Brain microvascular endothelial cell (primary cell): ENCODE measurements at regions not wholly inside any gene's neighbourhood (a gene's known extent, or its start where the extent isn't known, plus 50 kb on each side); places are given as distances from the start of the nearest gene placed in this dataset.
"Not testable (repeated sequence)": the region's sequence is repeated elsewhere in the genome, so short reads cannot be mapped to it uniquely, and the experiment has no call there.

ENCODE experiments used
- DNase-seq: peaks from one replicate; pipeline ENCODE4 v3.0.0-alpha.2; 2020
- H3K27ac ChIP-seq: fragments of 250-450 bp; sonication (Bioruptor Pico); 2 replicates; pipeline ENCODE4 v1.5.1; 2020; ENCODE audit warnings: mild to moderate bottlenecking, moderate library complexity
- H3K27me3 ChIP-seq: fragments of 250-450 bp; sonication (Bioruptor Pico); replicated peaks from 2 replicates; pipeline ENCODE4 v1.5.1; 2020; ENCODE audit warnings: mild to moderate bottlenecking
- H3K36me3 ChIP-seq: fragments of 250-450 bp; sonication (Bioruptor Pico); replicated peaks from 2 replicates; pipeline ENCODE4 v1.5.1; 2020; ENCODE audit warnings: mild to moderate bottlenecking
- H3K4me3 ChIP-seq: 2 replicates; pipeline ENCODE4 v1.5.1; 2011; ENCODE audit warnings: low read depth, mild to moderate bottlenecking, control low read depth, low read length, moderate library complexity
- CTCF ChIP-seq: IDR thresholded peaks from 2 replicates; pipeline ENCODE4 v1.5.1; 2011; ENCODE audit warnings: low read depth, mild to moderate bottlenecking, moderate library complexity, low read length, control low read depth, inconsistent platforms; ENCODE audit errors: missing control alignments
- in situ Hi-C: cut with HindIII; loops from 2 replicates; pipeline ENCODE4 v1.10.0; 2017; ENCODE audit warnings: low sequenced_read_pairs, low pct_ligation_motif_present

GRCh38 chr2:215535741-215536140 is 99.9 kb upstream of the FN1 start:
- DNase-seq = no peak
- in situ Hi-C loops = no loop called here
- H3K27me3 ChIP-seq = no peaks in the 10 kb centered on the region
- H3K4me3 ChIP-seq = no peak overlapping the region
- H3K36me3 ChIP-seq = no peaks in the 10 kb centered on the region
- no peak for TF ChIP-seq CTCF
- H3K27ac ChIP-seq = peak overlapping the region; percentile 93

GRCh38 chr2:215535125-215535668 is 99.3 kb upstream of the FN1 start:
- in situ Hi-C loops = no loop called here
- H3K4me3 ChIP-seq = no peak overlapping the region

GRCh38 chr2:215533716-215534115 is 97.8 kb upstream of the FN1 start:
- H3K27me3 ChIP-seq, H3K4me3 ChIP-seq, in situ Hi-C loops, DNase-seq, H3K27ac ChIP-seq, H3K36me3 ChIP-seq: not testable (repeated sequence)

More at GRCh38 chr2:215535125-215535668, 99.3 kb upstream of the FN1 start:
- Histone ChIP-seq H3K36me3 (no peaks in the 10 kb centered on the region), H3K27me3 (no peaks in the 10 kb centered on the region), H3K27ac (peak overlapping the region; percentile 93)
- DNase-seq = no peak
- TF ChIP-seq CTCF = no peak

- H3K27me3 ChIP-seq = no peaks in the 10 kb centered on the region
- no peaks in the 10 kb centered on the region for H3K36me3 ChIP-seq
- no peak for DNase-seq
- peak overlapping the region; percentile 98 for H3K27ac ChIP-seq
- in situ Hi-C loops = no loop called here
- no peak overlapping the region for H3K4me3 ChIP-seq
- no peak for TF ChIP-seq CTCF
Measured at GRCh38 chr2:215532844-215533243, 97.0 kb upstream of the FN1 start.

GRCh38 chr2:215531284-215531683 is 95.4 kb upstream of the FN1 start:
- DNase-seq = peak; percentile 88

More at GRCh38 chr2:215531284-215531683, 95.4 kb upstream of the FN1 start:
- no peak overlapping the region for H3K4me3 ChIP-seq
- H3K27ac ChIP-seq = peak overlapping the region; percentile 98
- H3K36me3 ChIP-seq = no peaks in the 10 kb centered on the region
- H3K27me3 ChIP-seq = no peaks in the 10 kb centered on the region
- TF ChIP-seq CTCF = no peak
- in situ Hi-C loops = no loop called here
